Heart right ventricle (tissue), 16 donors: ENCODE measurements at regions not wholly inside any gene's neighbourhood (a gene's known extent, or its start where the extent isn't known, plus 50 kb on each side); places are given as distances from the start of the nearest gene placed in this dataset.

ENCODE experiments used
- ATAC-seq, 8 donors: fragments of 200-7000 bp; cut with Tn5 transposase; one replicate each; pipeline ENCODE4 v1.9.1; 2020; ENCODE audit warnings: mild to moderate bottlenecking in 8 of 8, moderate library complexity in 8 of 8, moderate number of reproducible peaks in 1 of 8
- DNase-seq, 2 donors: peaks; one replicate each; pipeline ENCODE4 v3.0.0-alpha.2; 2020
- H3K27ac ChIP-seq, 10 donors: fragments of 200-600 bp; sonication (generic) in 2 of 10; one replicate each; pipeline versions ENCODE4 v1.5.0 to v1.8.0; 2020 to 2022; ENCODE audit warnings: mild to moderate bottlenecking in 3 of 10
- H3K27me3 ChIP-seq, 7 donors: fragments of 200-600 bp; one replicate each; pipeline ENCODE4 v1.8.0; 2021 to 2022; ENCODE audit warnings: mild to moderate bottlenecking in 2 of 7
- H3K36me3 ChIP-seq, 9 donors: fragments of 200-600 bp; sonication (generic) in 1 of 9; one replicate each; pipeline versions ENCODE4 v1.5.0 to v1.8.0; 2020 to 2022; ENCODE audit warnings: mild to moderate bottlenecking in 2 of 9
- H3K4me1 ChIP-seq, 9 donors: fragments of 200-600 bp; sonication (generic) in 1 of 9; one replicate each; pipeline versions ENCODE4 v1.5.0 to v1.8.0; 2020 to 2022; ENCODE audit warnings: mild to moderate bottlenecking in 4 of 9
- H3K4me3 ChIP-seq, 10 donors: fragments of 200-600 bp; sonication (generic) in 2 of 10; one replicate each; pipeline versions ENCODE4 v1.5.0 to v1.8.0; 2020 to 2022; ENCODE audit warnings: mild to moderate bottlenecking in 7 of 10, moderate library complexity in 2 of 10
- H3K9me3 ChIP-seq, 11 donors: fragments of 200-600 bp in 10 of 11; sonication (generic) in 2 of 11; one replicate each; pipeline versions ENCODE4 v1.5.0 to v1.8.0; 2013 to 2022; ENCODE audit warnings: mild to moderate bottlenecking in 2 of 11, control low read depth in 1 of 11, moderate library complexity in 1 of 11
- CTCF ChIP-seq, 9 donors: fragments of 200-600 bp; sonication (generic) in 2 of 9; IDR thresholded peaks; one replicate each; pipeline versions ENCODE4 v1.5.0 to v1.8.0; 2021 to 2022; ENCODE audit warnings: antibody characterized with exemption in 9 of 9, mild to moderate bottlenecking in 5 of 9, moderate library complexity in 1 of 9
- WGBS, 2 donors: extraction: QIAGEN DNeasy Blood & Tissue Kit; methylation state at CpG; one replicate each; pipeline ENCODE4 v1.1.7; 2013; ENCODE audit warnings: inconsistent platforms in 1 of 2; 5-methylcytosine and 5-hydroxymethylcytosine counted together
- intact Hi-C, 10 donors: fragments of 100-400 bp; cut with DNase I; formaldehyde crosslinking; loops; one replicate each; pipeline versions ENCODE4 v1.11.1 to v1.14.2; 2022
- donor health status: Arrhythmogenic right ventricular cardiomyopathy.
- donor health status: ischemic (EF 13 %, LVEDD 7.1; RV severe dilation, severe dysfunction).
- donor health status: healthy with polysubstance abuse.
- donor health status: DM: no; HTN: yes; CAD: no.
- donor health status: DM: no; HTN: no; CAD: no.
- donor health status: ischemic (EF 25% LVEDD 6.9; RV normal size, moderate dysfunction).
- donor health status: ischemic (EF 25% LVEDD 5.7; RV mildly dilated, moderate dysfunction).
- donor health status: healthy.
- donor health status: DM: yes; HTN: yes; CAD: no.
- donor health status: Ischemic cardiomyopathy.
- donor health status: ischemic (EF 35%, LVEDD 5.7; RV mildly dilated, moderate dysfunction).
- donor health status: nonischemic (EF 11% LVEDD 7.7; RV severe dilation, severe dysfunction).
- donor health status: DM: yes; HTN: yes; CAD: no.
- donor health status: PGD.
- donor health status: ischemic (EF 29% LVEDD 5.4; RV normal size, mild dysfunction).
- donor health status: nonischemic (EF 23%, LVEDD 6.1; RV moderate dilation, normal function).

DNA sequence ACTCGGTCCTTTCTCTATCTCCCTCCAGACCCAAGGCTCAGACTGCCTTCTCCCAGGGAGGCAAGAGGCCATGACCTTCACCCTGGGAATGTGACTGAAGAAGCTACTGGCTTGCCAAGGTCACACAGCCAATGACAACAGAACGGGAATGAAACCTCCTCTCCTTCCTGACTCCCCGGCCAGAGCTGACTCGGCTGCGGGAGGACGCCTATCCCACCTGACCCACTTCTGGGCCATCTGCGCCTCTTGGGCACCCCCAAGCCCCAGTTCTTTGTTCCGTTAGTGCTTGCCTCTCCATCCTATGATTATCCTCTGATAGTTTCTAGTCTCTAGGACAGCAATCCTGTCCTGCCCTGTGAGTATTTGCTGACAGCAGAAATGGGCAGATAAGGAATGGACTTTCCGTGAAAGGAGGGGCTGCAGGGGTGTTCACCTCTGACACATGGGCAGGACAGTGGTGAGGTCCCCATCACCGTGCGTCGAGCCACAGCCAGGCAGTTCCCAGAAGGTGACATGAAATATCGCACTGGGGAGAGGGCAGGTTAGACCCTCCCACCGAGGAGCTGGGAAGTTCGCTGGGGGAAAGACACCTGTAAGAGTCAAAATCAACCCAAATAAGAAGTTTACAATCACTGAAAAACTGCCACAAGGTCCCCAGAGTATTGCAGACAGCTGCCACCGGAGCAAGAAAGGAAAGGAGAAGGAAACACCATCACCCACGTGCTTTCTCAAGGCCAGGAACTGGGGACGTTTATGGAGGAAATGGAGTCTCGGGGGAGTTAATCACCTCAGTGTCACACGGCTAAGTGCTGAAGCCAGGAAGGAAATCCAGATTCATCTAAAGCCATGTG, 63.0 kb downstream of the INSIG1 start:
- WGBS, 2 donors: 34 to 36% methylated on average over 20 of the region's 20 CpGs
- DNase-seq (no peak), ATAC-seq (no peak)
- Histone ChIP-seq H3K4me1 (peaks cover 0 to 12% (median 0%) of the 10 kb centered on the region in 9 donors), H3K9me3 (no peaks in the 10 kb centered on the region), H3K27ac (no peak overlapping the region), H3K36me3 (no peaks in the 10 kb centered on the region), H3K27me3 (peaks cover 4 to 98% (median 97%) of the 10 kb centered on the region in 7 donors), H3K4me3 (no peak overlapping the region)
- intact Hi-C loops: no loop called here
- no peak for TF ChIP-seq CTCF (IDR thresholded peaks at IDR 0.05)

- H3K4me1 ChIP-seq: peaks cover 0 to 12% (median 0%) of the 10 kb centered on the region in 9 donors
- no peak for ATAC-seq
Measured at GRCh38 chr7:155361346-155361680, 63.6 kb downstream of the INSIG1 start.

DNA sequence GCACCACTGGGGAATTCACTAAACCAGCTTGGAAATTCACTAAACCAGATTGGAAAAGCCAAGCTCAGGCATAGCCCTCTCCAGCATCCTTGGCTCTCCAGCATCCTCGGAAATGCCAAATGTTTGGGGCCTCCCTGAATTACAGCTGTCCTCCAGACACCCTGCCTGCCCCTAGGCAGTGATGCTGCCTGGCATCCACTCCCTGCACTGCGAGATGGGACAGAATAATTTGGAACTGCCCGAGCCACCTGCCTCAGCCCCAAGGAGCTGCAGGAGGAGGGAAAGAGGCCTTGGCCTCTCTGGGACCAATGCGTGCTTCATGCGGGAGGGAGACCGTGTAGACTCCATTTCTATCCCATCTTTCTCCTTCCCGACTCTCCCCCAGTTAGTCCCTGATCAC, 64.3 kb downstream of the INSIG1 start:
- Histone ChIP-seq H3K36me3 (no peaks in the 10 kb centered on the region), H3K4me1 (peaks cover 0 to 12% (median 0%) of the 10 kb centered on the region in 9 donors), H3K4me3 (no peak overlapping the region), H3K27me3 (peaks cover 4 to 87% (median 86%) of the 10 kb centered on the region in 7 donors), H3K9me3 (no peaks in the 10 kb centered on the region), H3K27ac (no peak overlapping the region)
- TF ChIP-seq CTCF (IDR thresholded peaks at IDR 0.05): no peak
- intact Hi-C loops: no loop called here
- WGBS, 2 donors: 91 to 92% methylated on average over 7 of the region's 7 CpGs
- ATAC-seq (no peak), DNase-seq (no peak)

More at GRCh38 chr7:155361346-155361680, 63.6 kb downstream of the INSIG1 start:
- Histone ChIP-seq H3K27me3 (peaks cover 4 to 93% (median 92%) of the 10 kb centered on the region in 7 donors), H3K36me3 (no peaks in the 10 kb centered on the region), H3K4me3 (no peak overlapping the region), H3K9me3 (no peaks in the 10 kb centered on the region), H3K27ac (no peak overlapping the region)
- intact Hi-C loops: no loop called here
- no peak for TF ChIP-seq CTCF (IDR thresholded peaks at IDR 0.05)
- 44 to 45% methylated on average over 12 of the region's 12 CpGs for WGBS, 2 donors
- DNase-seq: no peak

DNA sequence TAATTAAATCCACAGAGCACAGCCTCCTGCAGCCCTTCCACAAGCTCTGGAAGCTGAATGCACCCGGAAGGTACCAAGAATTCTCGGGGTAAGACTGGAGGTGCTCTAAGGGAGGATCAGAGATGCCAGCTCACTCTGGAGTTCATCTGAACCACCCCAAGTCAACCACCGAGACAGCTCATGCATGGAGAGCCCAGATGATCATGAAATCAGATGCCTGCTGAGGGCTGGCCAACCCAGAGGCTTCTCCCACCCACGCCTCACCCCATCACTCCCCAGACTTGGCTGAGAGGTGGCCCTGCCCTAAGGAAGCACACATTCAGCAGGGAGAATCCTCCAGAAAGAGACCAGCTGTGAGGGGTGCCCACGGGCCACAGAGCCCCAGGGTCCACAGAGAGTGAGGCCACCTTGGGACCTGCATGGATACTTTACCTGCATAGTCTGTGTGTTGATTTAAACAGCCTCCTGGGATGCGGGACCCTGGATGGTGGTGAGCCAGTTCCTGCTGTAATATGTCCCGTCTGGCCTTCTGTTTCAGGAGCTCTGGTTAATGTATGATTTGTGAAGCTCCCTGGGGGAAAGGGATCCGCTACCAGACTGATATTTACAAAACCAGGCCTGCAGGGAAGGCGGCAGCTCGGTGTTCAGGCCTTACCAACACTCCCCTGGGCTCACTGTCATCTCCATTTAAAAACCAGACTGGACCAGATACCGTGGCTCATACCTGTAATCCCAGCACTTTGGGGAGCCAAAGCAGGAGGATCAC, 64.9 kb downstream of the INSIG1 start:
- Histone ChIP-seq H3K27me3 (peaks cover 4 to 80% (median 80%) of the 10 kb centered on the region in 7 donors), H3K4me1 (peaks cover 0 to 8% (median 0%) of the 10 kb centered on the region in 9 donors), H3K4me3 (no peak overlapping the region), H3K9me3 (no peaks in the 10 kb centered on the region), H3K27ac (no peak overlapping the region), H3K36me3 (no peaks in the 10 kb centered on the region)
- WGBS, 2 donors: 80 to 85% methylated on average over 11 of the region's 11 CpGs
- ATAC-seq (no peak), DNase-seq (no peak)
- intact Hi-C loops: no loop called here
- TF ChIP-seq CTCF (IDR thresholded peaks at IDR 0.05): no peak
